Right lobe of liver (tissue), 6 donors: ENCODE measurements at regions not wholly inside any gene's neighbourhood (a gene's known extent, or its start where the extent isn't known, plus 50 kb on each side); places are given as distances from the start of the nearest gene placed in this dataset.
A peak's percentile ranks its signal among the peaks of the same experiment; 100 is the strongest.
"Not testable (repeated sequence)": the region's sequence is repeated elsewhere in the genome, so short reads cannot be mapped to it uniquely, and the experiment has no call there.

Experiments
- ATAC-seq, 4 donors: fragments of 200-7000 bp; cut with Tn5 transposase; one replicate each; pipeline ENCODE4 v1.9.1; 2020; ENCODE audit warnings: mild to moderate bottlenecking in 4 of 4, moderate library complexity in 4 of 4
- DNase-seq, 3 donors: peaks; one replicate each; pipeline ENCODE4 v3.0.0-alpha.2; 2020
- H3K27ac ChIP-seq, 3 donors: fragments of 200-600 bp; one replicate each; pipeline ENCODE4 v1.8.0; 2022
- H3K27me3 ChIP-seq, 2 donors: fragments of 200-600 bp; one replicate each; pipeline ENCODE4 v1.8.0; 2022
- H3K36me3 ChIP-seq, 4 donors: fragments of 200-600 bp; sonication (generic) in 1 of 4; one replicate each; pipeline versions ENCODE4 v1.5.1 to v1.8.0; 2017 to 2022; ENCODE audit warnings: control low read depth in 1 of 4
- H3K4me1 ChIP-seq, 4 donors: fragments of 200-600 bp; sonication (generic) in 1 of 4; one replicate each; pipeline versions ENCODE4 v1.5.1 to v1.8.0; 2017 to 2022; ENCODE audit warnings: control low read depth in 1 of 4
- H3K4me3 ChIP-seq, 3 donors: fragments of 200-600 bp; one replicate each; pipeline ENCODE4 v1.8.0; 2022
- H3K9me3 ChIP-seq, 4 donors: fragments of 200-600 bp; sonication (generic) in 1 of 4; one replicate each; pipeline versions ENCODE4 v1.5.1 to v1.8.0; 2017 to 2022; ENCODE audit warnings: control low read depth in 1 of 4
- POLR2A ChIP-seq: fragments of 450-650 bp; IDR thresholded peaks from one replicate; pipeline ENCODE4 v1.6.1; 2017; ENCODE audit warnings: antibody characterized with exemption, mild to moderate bottlenecking
- WGBS: methylation state at CpG from one replicate; pipeline ENCODE4 v1.1.6; 2018; ENCODE audit warnings: low coverage, low lambda C conversion rate; ENCODE audit not compliant: insufficient coverage; ENCODE audit errors: missing lambda C conversion rate; 5-methylcytosine and 5-hydroxymethylcytosine counted together
- intact Hi-C, 2 donors: fragments of 100-400 bp; cut with DNase I; formaldehyde crosslinking; loops; one replicate each; pipeline versions ENCODE4 v1.11.2 to v1.14.1; 2022
- TF ChIP-seq, protein P1 (sequence below), 4 donors: fragments of 200-600 bp in 3 of 4; fragments of 450-650 bp in 1 of 4; IDR thresholded peaks; one replicate each; pipeline versions ENCODE4 v1.5.1 to v1.8.0; 2016 to 2022; ENCODE audit warnings: antibody characterized with exemption in 4 of 4, mild to moderate bottlenecking in 2 of 4
- donor health status: DM: no; HTN: yes; CAD: no.
- donor health status: DM: no; HTN: no; CAD: no.
- donor health status: DM: no; HTN: no; CAD: no.
- donor health status: DM: no; HTN: yes; CAD: no.
- donor health status: DM: no; HTN: yes; CAD: no.

GRCh38 chr12:82627799-82628198 is 58.9 kb upstream of the TMTC2 start:
- TF ChIP-seq POLR2A: no peak
- TF ChIP-seq, protein P1, sequence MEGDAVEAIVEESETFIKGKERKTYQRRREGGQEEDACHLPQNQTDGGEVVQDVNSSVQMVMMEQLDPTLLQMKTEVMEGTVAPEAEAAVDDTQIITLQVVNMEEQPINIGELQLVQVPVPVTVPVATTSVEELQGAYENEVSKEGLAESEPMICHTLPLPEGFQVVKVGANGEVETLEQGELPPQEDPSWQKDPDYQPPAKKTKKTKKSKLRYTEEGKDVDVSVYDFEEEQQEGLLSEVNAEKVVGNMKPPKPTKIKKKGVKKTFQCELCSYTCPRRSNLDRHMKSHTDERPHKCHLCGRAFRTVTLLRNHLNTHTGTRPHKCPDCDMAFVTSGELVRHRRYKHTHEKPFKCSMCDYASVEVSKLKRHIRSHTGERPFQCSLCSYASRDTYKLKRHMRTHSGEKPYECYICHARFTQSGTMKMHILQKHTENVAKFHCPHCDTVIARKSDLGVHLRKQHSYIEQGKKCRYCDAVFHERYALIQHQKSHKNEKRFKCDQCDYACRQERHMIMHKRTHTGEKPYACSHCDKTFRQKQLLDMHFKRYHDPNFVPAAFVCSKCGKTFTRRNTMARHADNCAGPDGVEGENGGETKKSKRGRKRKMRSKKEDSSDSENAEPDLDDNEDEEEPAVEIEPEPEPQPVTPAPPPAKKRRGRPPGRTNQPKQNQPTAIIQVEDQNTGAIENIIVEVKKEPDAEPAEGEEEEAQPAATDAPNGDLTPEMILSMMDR (IDR thresholded peaks at IDR 0.05): peak; percentile 40 to 73 (median 66)
- Histone ChIP-seq H3K9me3 (no peaks in the 10 kb centered on the region), H3K4me1 (no peaks in the 10 kb centered on the region), H3K27me3 (no peaks in the 10 kb centered on the region), H3K4me3 (no peak overlapping the region), H3K36me3 (no peaks in the 10 kb centered on the region), H3K27ac (no peak overlapping the region)
- DNase-seq: no peak
- 29% methylated on average over 7 of the region's 7 CpGs for WGBS
- intact Hi-C loops: loop anchor here in 1 of 2 donors (10.0 kb wide), 1 partner anchor 103 kb away; no protein-coding TSS in a partner anchor
- ATAC-seq: peak; percentile 83 to 89 (median 86)

GRCh38 chr12:82634495-82635258 is 52.0 kb upstream of the TMTC2 start:
- 56% methylated on average over 3 of the region's 8 CpGs for WGBS

DNA sequence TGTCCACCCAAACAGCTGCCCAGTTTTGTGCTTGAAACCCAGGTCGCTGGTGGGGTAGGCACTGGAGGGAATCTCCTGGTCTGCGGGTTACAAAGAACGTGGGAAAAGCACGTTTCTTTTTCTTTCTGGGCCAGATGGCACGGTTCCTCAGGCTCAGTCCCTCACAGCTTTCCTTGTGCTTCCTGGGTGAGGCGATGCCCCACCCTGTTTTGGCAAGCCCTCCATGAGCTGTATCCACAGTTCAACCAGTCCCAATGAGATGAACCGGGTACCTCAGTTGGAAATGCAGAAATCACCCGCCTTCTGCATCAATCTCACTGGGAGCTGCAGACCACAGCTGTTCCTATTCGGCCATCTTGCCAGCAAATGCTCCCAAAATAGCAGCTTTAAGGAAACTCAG is 51.4 kb upstream of the TMTC2 start:
- ATAC-seq (peak in 3 of 4 donors; percentile 10 to 76 (median 43)), DNase-seq (no peak)
- H3K4me3 ChIP-seq: peak overlapping the region in 1 of 3 donors; percentile 8
- H3K27ac ChIP-seq: no peak overlapping the region
- H3K36me3 ChIP-seq: no peaks in the 10 kb centered on the region
- no peaks in the 10 kb centered on the region for H3K9me3 ChIP-seq
- TF ChIP-seq POLR2A: no peak
- TF ChIP-seq, protein P1 (IDR thresholded peaks at IDR 0.05): no peak
- intact Hi-C loops: no loop called here
- no peaks in the 10 kb centered on the region for H3K27me3 ChIP-seq
- no peaks in the 10 kb centered on the region for H3K4me1 ChIP-seq
- WGBS: 74% methylated on average over 7 of the region's 9 CpGs

More at GRCh38 chr12:82634495-82635258, 52.0 kb upstream of the TMTC2 start:
- DNase-seq: peak in 1 of 3 donors; percentile 56
- H3K27ac ChIP-seq, H3K36me3 ChIP-seq, H3K4me1 ChIP-seq, H3K27me3 ChIP-seq, H3K9me3 ChIP-seq, intact Hi-C loops: not testable (repeated sequence)
- peak overlapping the region in 1 of 3 donors; percentile 8 for H3K4me3 ChIP-seq
- peak in 3 of 4 donors; percentile 58 to 82 (median 68) for ATAC-seq
